Spleen (tissue), 3 donors: ENCODE measurements at regions not wholly inside any gene's neighbourhood (a gene's known extent, or its start where the extent isn't known, plus 50 kb on each side); places are given as distances from the start of the nearest gene placed in this dataset.

Source experiments
- POLR2A ChIP-seq, 3 donors: fragments of 450-650 bp; IDR thresholded peaks; one replicate each; pipeline ENCODE4 v1.5.1; 2017; ENCODE audit warnings: antibody characterized with exemption in 3 of 3, mild to moderate bottlenecking in 1 of 3
- POLR2AphosphoS5 ChIP-seq, 3 donors: sonication (generic); formaldehyde crosslinking; IDR thresholded peaks; one replicate each; pipeline ENCODE4 v1.5.1; 2017; ENCODE audit warnings: antibody characterized with exemption in 3 of 3

- TF ChIP-seq POLR2AphosphoS5 (IDR thresholded peaks at IDR 0.05), result no peak
- no peak for TF ChIP-seq POLR2A (IDR thresholded peaks at IDR 0.05)
These were observed 156.4 kb upstream of the MINDY3 start for GRCh38 chr10:16016688-16017087.
